ENCODE measurements at regions not wholly inside any gene's neighbourhood (a gene's known extent, or its start where the extent isn't known, plus 50 kb on each side); places are given as distances from the start of the nearest gene placed in this dataset.

GRCh38 chr20:4578375-4578774, 107.9 kb upstream of the PRNP start:
- no peak for TF ChIP-seq POLR2A (IDR thresholded peaks at IDR 0.05)
- TF ChIP-seq, protein P1, sequence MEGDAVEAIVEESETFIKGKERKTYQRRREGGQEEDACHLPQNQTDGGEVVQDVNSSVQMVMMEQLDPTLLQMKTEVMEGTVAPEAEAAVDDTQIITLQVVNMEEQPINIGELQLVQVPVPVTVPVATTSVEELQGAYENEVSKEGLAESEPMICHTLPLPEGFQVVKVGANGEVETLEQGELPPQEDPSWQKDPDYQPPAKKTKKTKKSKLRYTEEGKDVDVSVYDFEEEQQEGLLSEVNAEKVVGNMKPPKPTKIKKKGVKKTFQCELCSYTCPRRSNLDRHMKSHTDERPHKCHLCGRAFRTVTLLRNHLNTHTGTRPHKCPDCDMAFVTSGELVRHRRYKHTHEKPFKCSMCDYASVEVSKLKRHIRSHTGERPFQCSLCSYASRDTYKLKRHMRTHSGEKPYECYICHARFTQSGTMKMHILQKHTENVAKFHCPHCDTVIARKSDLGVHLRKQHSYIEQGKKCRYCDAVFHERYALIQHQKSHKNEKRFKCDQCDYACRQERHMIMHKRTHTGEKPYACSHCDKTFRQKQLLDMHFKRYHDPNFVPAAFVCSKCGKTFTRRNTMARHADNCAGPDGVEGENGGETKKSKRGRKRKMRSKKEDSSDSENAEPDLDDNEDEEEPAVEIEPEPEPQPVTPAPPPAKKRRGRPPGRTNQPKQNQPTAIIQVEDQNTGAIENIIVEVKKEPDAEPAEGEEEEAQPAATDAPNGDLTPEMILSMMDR (IDR thresholded peaks at IDR 0.05): no peak
- 35% methylated on average over 1 of the region's 1 CpG for WGBS (ENCODE audit: insufficient coverage, low coverage, low lambda C conversion rate, missing lambda C conversion rate)
- intact Hi-C loops (cut with DNase I): no loop called here
- no peaks in the 10 kb centered on the region for H3K4me1 ChIP-seq
- H3K4me3 ChIP-seq: no peak overlapping the region
- H3K36me3 ChIP-seq: no peaks in the 10 kb centered on the region
- ATAC-seq (no peak), DNase-seq (no peak)
- no peak overlapping the region for H3K27ac ChIP-seq
- H3K27me3 ChIP-seq: no peaks in the 10 kb centered on the region
- H3K9me3 ChIP-seq: no peaks in the 10 kb centered on the region

DNA sequence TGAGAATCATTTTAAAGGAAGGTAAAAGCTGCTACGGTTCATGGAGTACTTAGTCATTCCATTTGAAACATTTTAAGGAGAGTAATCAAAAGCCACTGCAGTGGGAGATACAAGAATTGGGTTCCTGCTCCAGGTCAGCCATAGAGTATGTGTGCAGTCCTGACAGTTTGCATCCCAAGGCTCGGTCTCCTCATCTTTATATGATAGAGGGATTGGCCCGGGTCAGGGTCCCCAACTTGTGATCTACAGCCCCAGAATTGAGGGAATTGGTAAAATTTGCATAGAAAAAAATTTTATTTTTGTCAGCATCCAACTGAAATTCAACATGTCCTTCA, 111.9 kb upstream of the PRNP start:
- TF ChIP-seq POLR2A (IDR thresholded peaks at IDR 0.05): no peak
- TF ChIP-seq, protein P1 (IDR thresholded peaks at IDR 0.05): no peak
- DNase-seq: no peak
- Histone ChIP-seq H3K9me3 (no peaks in the 10 kb centered on the region), H3K27me3 (no peaks in the 10 kb centered on the region), H3K4me1 (no peaks in the 10 kb centered on the region), H3K27ac (no peak overlapping the region), H3K36me3 (no peaks in the 10 kb centered on the region), H3K4me3 (no peak overlapping the region)
- no peak for ATAC-seq
- intact Hi-C loops (cut with DNase I): no loop called here
- 50% methylated on average over 2 of the region's 3 CpGs for WGBS (ENCODE audit: insufficient coverage, low coverage, low lambda C conversion rate, missing lambda C conversion rate)

DNA sequence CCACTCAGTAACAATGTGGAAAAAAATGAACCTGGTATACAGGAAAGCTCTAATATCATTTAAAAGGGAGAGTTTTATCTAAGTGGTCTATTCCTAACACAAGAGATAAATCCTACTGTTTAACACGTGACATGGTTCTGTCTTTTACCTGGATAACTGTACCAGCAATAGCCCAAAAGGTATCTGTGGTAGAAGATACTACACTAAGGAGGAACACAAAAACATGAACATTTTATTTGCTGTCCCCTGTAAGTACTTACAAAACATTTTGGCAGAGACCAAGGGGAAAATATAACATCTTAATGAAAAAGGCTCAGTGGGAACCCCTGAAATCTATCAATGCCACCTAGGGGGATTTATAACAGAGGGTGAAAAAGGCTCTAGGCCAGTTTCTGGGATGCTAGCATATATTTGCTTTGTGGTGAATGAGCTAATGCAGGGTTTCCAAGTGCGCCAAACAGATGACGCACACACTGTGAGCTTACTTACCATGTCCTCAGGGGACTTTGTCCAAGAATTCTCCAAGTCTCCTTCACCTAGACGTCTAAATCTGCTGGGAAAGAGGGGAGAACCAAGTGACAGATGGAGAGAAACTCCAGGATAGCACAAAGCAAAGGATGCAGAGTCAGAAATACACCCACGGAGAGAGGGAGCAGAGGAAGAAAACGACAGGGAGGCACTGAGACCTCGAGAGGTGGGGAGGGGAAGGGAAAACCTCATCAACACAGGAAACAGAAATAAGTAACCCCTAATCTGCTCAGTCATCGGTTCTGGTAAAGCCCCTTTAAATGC, 112.5 kb upstream of the PRNP start:
- H3K27ac ChIP-seq: no peak overlapping the region

GRCh38 chr20:4571759-4572531, 114.3 kb upstream of the PRNP start:
- intact Hi-C loops (cut with DNase I): no loop called here

More for the DNA sequence above, 112.5 kb upstream of the PRNP start:
- ATAC-seq: no peak
- H3K4me3 ChIP-seq: no peak overlapping the region
- H3K27me3 ChIP-seq: no peaks in the 10 kb centered on the region
- intact Hi-C loops (cut with DNase I): no loop called here
- WGBS (ENCODE audit: insufficient coverage, low coverage, low lambda C conversion rate, missing lambda C conversion rate): 26% methylated on average over 8 of the region's 8 CpGs
- no peaks in the 10 kb centered on the region for H3K9me3 ChIP-seq
- H3K36me3 ChIP-seq: no peaks in the 10 kb centered on the region
- no peaks in the 10 kb centered on the region for H3K4me1 ChIP-seq
- DNase-seq: no peak
- TF ChIP-seq POLR2A (IDR thresholded peaks at IDR 0.05): no peak
- TF ChIP-seq, protein P1 (IDR thresholded peaks at IDR 0.05): no peak

More at GRCh38 chr20:4571759-4572531, 114.3 kb upstream of the PRNP start:
- no peak for DNase-seq
- 60% methylated on average over 8 of the region's 8 CpGs for WGBS (ENCODE audit: insufficient coverage, low coverage, low lambda C conversion rate, missing lambda C conversion rate)
- Histone ChIP-seq H3K4me3 (no peak overlapping the region), H3K27me3 (no peaks in the 10 kb centered on the region), H3K36me3 (no peaks in the 10 kb centered on the region), H3K9me3 (no peaks in the 10 kb centered on the region), H3K4me1 (no peaks in the 10 kb centered on the region), H3K27ac (no peak overlapping the region)
- TF ChIP-seq, protein P1 (IDR thresholded peaks at IDR 0.05): no peak
- no peak for ATAC-seq

Measured in right lobe of liver (tissue), 6 donors.